Adrenal gland (tissue), 9 donors: ENCODE measurements at regions not wholly inside any gene's neighbourhood (a gene's known extent, or its start where the extent isn't known, plus 50 kb on each side); places are given as distances from the start of the nearest gene placed in this dataset.

Experiments
- DNase-seq, 7 donors: peaks; one replicate each; pipeline ENCODE4 v3.0.0-alpha.2; 2019 to 2020
- H3K27ac ChIP-seq, 5 donors: fragments of 200-600 bp; sonication (generic) in 4 of 5; 1 replicate in 3 of 5; 2 replicates in 2 of 5; pipeline versions ENCODE4 v1.5.1 to v1.8.0; 2016 to 2020; ENCODE audit warnings: mild to moderate bottlenecking in 1 of 5
- H3K27me3 ChIP-seq: fragments of 200-600 bp; 2 replicates; pipeline ENCODE4 v1.8.0; 2021
- H3K36me3 ChIP-seq, 2 donors: fragments of 200-600 bp; replicated peaks in 1 of 2; 1 replicate in 1 of 2; 2 replicates in 1 of 2; pipeline versions ENCODE4 v1.5.1 to v1.8.0; 2018 to 2022
- H3K4me1 ChIP-seq, 2 donors: fragments of 200-600 bp; replicated peaks in 1 of 2; 1 replicate in 1 of 2; 2 replicates in 1 of 2; pipeline versions ENCODE4 v1.5.1 to v1.8.0; 2018 to 2021
- H3K4me3 ChIP-seq, 4 donors: fragments of 200-600 bp; sonication (generic) in 3 of 4; one replicate each; pipeline ENCODE4 v1.5.1; 2016 to 2018
- H3K9me3 ChIP-seq, 3 donors: fragments of 200-600 bp; sonication (generic) in 1 of 3; replicated peaks in 1 of 3; 1 replicate in 2 of 3; 2 replicates in 1 of 3; pipeline versions ENCODE4 v1.5.1 to v1.8.0; 2016 to 2021
- POLR2A ChIP-seq, 2 donors: fragments of 450-650 bp; IDR thresholded peaks; one replicate each; pipeline ENCODE4 v1.6.1; 2017; ENCODE audit warnings: antibody characterized with exemption in 2 of 2, mild to moderate bottlenecking in 2 of 2, moderate library complexity in 1 of 2
- WGBS, 4 donors: extraction: QIAGEN DNeasy Blood & Tissue Kit in 2 of 4; methylation state at CpG; one replicate each; pipeline versions ENCODE4 v1.1.5 to v1.1.7; 2013 to 2017; 5-methylcytosine and 5-hydroxymethylcytosine counted together
- intact Hi-C, 2 donors: fragments of 100-400 bp; cut with DNase I; formaldehyde crosslinking; loops; one replicate each; pipeline versions ENCODE4 v1.14.1 to v1.15.0; 2022 to 2023
- TF ChIP-seq, protein P1 (sequence below), 6 experiments: fragments of 450-650 bp in 4 of 6; fragments of 200-600 bp in 2 of 6; sonication (generic) in 1 of 6; IDR thresholded peaks; 1 replicate in 5 of 6; 2 replicates in 1 of 6; pipeline versions ENCODE4 v1.5.1 to v1.8.0; 2016 to 2021; ENCODE audit warnings: antibody characterized with exemption in 6 of 6, mild to moderate bottlenecking in 2 of 6, moderate library complexity in 1 of 6
- donor health status: healthy with polysubstance abuse.
- donor health status: Bipolar disorder and iron deficiency.
- donor health status: DM: yes; HTN: yes; CAD: no.
- donor health status: DM: no; HTN: no; CAD: no.
- donor health status: DM: no; HTN: no; CAD: no.

DNA sequence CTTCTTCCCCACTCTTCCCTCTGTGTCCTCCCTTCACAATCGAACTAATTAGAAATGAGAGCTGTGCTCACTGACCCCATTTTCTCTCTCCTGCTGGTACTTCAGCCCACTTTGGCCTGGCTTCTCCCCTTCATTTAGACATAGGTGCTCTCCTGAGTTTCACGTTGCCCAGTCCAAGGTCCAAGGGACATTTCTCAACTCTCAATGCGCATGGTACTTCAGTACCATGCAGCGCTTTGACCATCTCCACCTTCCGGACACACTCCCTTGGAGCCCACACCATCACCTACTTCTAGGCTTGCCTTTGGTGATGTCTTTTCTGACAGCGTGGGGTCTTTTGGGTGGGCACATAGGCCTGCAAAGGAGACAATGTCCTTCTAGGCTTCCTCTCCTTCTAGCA, 99.7 kb downstream of the ABHD5 start:
- H3K27ac ChIP-seq, result no peak overlapping the region
- H3K27me3 ChIP-seq, result no peaks in the 10 kb centered on the region
- H3K4me1 ChIP-seq, result no peaks in the 10 kb centered on the region
- WGBS, 4 donors, result 85 to 93% (median 89%) methylated on average over 6 of the region's 6 CpGs
- TF ChIP-seq, protein P1, sequence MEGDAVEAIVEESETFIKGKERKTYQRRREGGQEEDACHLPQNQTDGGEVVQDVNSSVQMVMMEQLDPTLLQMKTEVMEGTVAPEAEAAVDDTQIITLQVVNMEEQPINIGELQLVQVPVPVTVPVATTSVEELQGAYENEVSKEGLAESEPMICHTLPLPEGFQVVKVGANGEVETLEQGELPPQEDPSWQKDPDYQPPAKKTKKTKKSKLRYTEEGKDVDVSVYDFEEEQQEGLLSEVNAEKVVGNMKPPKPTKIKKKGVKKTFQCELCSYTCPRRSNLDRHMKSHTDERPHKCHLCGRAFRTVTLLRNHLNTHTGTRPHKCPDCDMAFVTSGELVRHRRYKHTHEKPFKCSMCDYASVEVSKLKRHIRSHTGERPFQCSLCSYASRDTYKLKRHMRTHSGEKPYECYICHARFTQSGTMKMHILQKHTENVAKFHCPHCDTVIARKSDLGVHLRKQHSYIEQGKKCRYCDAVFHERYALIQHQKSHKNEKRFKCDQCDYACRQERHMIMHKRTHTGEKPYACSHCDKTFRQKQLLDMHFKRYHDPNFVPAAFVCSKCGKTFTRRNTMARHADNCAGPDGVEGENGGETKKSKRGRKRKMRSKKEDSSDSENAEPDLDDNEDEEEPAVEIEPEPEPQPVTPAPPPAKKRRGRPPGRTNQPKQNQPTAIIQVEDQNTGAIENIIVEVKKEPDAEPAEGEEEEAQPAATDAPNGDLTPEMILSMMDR (IDR thresholded peaks at IDR 0.05), result no peak
- TF ChIP-seq POLR2A (IDR thresholded peaks at IDR 0.05), result no peak
- no peaks in the 10 kb centered on the region for H3K36me3 ChIP-seq
- DNase-seq, result no peak
- H3K9me3 ChIP-seq, result no peaks in the 10 kb centered on the region
- no peak overlapping the region for H3K4me3 ChIP-seq
- intact Hi-C loops, result no loop called here

DNA sequence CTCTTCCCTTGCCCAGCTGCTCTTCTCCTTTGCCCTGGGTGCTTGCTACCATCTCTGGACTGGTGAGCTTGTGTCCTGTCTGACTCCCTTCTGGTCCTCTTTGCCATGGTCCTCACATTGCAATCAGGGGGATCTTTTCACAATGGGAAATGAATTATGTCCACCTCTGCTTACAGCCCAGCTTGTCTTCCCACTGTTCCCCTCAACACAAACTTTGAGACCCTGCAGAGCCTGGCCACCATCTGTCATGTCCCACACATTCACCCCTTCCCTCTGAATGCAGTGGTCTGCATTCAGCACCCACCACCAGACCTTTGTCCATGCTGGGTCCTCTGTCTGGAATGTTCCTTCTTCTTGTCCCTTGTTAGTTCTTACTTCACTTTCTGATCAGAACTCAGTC, 100.5 kb downstream of the ABHD5 start:
- Histone ChIP-seq H3K36me3 (no peaks in the 10 kb centered on the region), H3K9me3 (no peaks in the 10 kb centered on the region), H3K27me3 (no peaks in the 10 kb centered on the region), H3K4me1 (no peaks in the 10 kb centered on the region), H3K27ac (no peak overlapping the region), H3K4me3 (no peak overlapping the region)
- TF ChIP-seq, protein P1 (IDR thresholded peaks at IDR 0.05), result no peak
- no peak for TF ChIP-seq POLR2A (IDR thresholded peaks at IDR 0.05)
- no peak for DNase-seq
- intact Hi-C loops, result no loop called here

DNA sequence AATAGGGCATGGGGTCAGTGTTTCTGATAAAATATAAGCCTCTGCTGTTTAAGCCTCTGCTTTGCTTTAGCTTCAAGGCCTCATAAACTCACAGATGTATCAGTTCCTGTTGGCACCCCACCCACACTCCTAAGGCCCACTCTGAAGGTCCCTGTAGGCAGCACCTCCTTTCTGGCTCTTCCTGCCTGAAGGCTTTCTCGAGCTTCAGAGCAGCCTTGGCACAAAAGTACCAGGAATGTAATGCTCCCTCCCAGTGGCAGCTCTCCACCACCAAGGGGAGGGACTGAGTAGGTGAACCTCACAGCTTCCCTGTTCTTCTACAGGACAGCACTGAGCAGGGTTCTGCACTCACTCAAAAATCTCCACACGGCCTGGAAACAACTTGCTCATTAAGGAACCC, 102.2 kb downstream of the ABHD5 start:
- Histone ChIP-seq H3K27ac (no peak overlapping the region), H3K9me3 (no peaks in the 10 kb centered on the region), H3K4me1 (no peaks in the 10 kb centered on the region), H3K27me3 (no peaks in the 10 kb centered on the region), H3K4me3 (no peak overlapping the region), H3K36me3 (no peaks in the 10 kb centered on the region)
- intact Hi-C loops, result no loop called here
- WGBS, 4 donors, result 32 to 44% (median 33%) methylated on average over 2 of the region's 2 CpGs
- TF ChIP-seq POLR2A (IDR thresholded peaks at IDR 0.05), result no peak
- TF ChIP-seq, protein P1 (IDR thresholded peaks at IDR 0.05), result no peak
- DNase-seq, result peak in 4 of 7 donors; percentile 18 to 49 (median 41)

DNA sequence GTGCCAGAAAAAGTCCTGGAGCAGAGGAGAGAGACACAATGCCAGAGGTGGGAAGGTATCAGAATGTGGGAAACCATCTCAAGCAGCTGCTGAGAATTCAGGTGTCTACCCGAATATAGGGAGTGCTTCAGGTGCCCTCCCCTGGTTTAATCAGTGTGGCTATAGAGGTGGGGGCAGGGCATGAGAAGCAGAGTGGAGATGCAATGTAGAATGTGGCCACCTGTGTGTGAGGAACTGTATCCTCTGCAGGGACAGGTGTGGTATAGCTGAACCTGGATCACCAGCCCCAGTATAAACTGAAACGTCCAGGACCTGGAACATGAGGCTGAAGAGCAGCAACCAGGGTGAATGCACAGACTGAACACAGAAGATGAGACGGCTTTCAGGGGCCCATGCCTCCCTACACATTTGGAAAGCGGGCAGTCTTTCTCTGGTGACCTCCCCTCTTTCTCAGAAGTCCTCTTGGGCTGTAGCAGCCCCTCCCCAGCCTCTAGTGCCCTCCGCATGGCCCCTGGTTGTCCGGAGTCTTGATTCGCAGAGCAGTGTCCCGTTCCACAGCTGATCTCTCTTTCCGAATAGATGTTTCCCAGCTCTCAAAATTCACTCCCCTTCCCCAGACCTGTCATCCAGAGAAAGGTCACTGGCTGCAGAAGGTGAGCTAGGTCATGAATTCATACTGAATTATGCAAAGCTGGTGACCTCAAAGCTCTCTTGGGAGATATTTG, 103.1 kb downstream of the ABHD5 start:
- Histone ChIP-seq H3K27me3 (no peaks in the 10 kb centered on the region), H3K27ac (no peak overlapping the region), H3K36me3 (no peaks in the 10 kb centered on the region), H3K9me3 (no peaks in the 10 kb centered on the region), H3K4me3 (no peak overlapping the region), H3K4me1 (no peaks in the 10 kb centered on the region)
- no peak for TF ChIP-seq POLR2A (IDR thresholded peaks at IDR 0.05)
- TF ChIP-seq, protein P1 (IDR thresholded peaks at IDR 0.05), result no peak
- DNase-seq, result no peak
- 87 to 93% (median 90%) methylated on average over 9 of the region's 9 CpGs for WGBS, 4 donors
- intact Hi-C loops, result no loop called here
